ENCODE measurements at regions not wholly inside any gene's neighbourhood (a gene's known extent, or its start where the extent isn't known, plus 50 kb on each side); places are given as distances from the start of the nearest gene placed in this dataset.

GRCh38 chr2:67872481-67872880 lies 190.3 kb downstream of the C1D start:
- Mint-ChIP-seq H3K27me3 (peaks cover 18% of the 10 kb centered on the region), H3K4me1 (no peaks in the 10 kb centered on the region), H3K4me3 (no peak overlapping the region), H3K36me3 (ENCODE audit: low read depth) (no peaks in the 10 kb centered on the region), H3K9me3 (no peaks in the 10 kb centered on the region), H3K27ac (no peak overlapping the region)
- ATAC-seq: no peak
- DNase-seq: no peak

DNA sequence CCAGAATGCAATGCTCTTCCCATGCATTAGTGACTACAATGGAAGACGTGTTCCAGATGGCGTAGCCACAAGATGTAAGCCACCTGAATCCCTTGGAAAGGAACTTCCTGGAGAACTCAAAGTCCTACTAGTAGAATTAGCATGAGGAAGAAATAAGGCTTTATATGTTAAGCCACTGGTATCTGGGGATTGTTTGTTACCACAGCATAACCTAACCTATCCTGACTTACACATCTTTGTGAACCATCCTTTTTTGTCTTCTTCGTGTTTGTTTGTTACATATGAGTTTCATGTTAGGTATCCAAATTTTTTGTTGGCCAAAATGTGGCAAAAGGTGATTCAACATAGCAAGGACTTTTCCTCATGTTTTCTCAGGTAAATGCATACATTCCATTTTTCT lies 188.9 kb downstream of the C1D start:
- Mint-ChIP-seq H3K27ac (no peak overlapping the region), H3K9me3 (no peaks in the 10 kb centered on the region), H3K27me3 (peaks cover 13% of the 10 kb centered on the region), H3K36me3 (ENCODE audit: low read depth) (no peaks in the 10 kb centered on the region), H3K4me1 (no peaks in the 10 kb centered on the region), H3K4me3 (no peak overlapping the region)
- no peak for DNase-seq
- no peak for ATAC-seq

GRCh38 chr2:67876176-67876575 lies 186.6 kb downstream of the C1D start:
- Mint-ChIP-seq H3K9me3 (no peaks in the 10 kb centered on the region), H3K36me3 (ENCODE audit: low read depth) (no peaks in the 10 kb centered on the region), H3K4me3 (no peak overlapping the region), H3K27ac (no peak overlapping the region), H3K4me1 (no peaks in the 10 kb centered on the region), H3K27me3 (peaks cover 8% of the 10 kb centered on the region)
- ATAC-seq: no peak
- DNase-seq: no peak

- Mint-ChIP-seq H3K27me3 (peaks cover 8% of the 10 kb centered on the region), H3K4me3 (no peak overlapping the region), H3K36me3 (ENCODE audit: low read depth) (no peaks in the 10 kb centered on the region), H3K4me1 (no peaks in the 10 kb centered on the region), H3K27ac (no peak overlapping the region), H3K9me3 (no peaks in the 10 kb centered on the region)
- DNase-seq (no peak), ATAC-seq (no peak)
These were observed 185.5 kb downstream of the C1D start for GRCh38 chr2:67877301-67877700.

GRCh38 chr2:67878743-67879142 lies 184.1 kb downstream of the C1D start:
- Mint-ChIP-seq H3K27me3 (peaks cover 8% of the 10 kb centered on the region), H3K9me3 (no peaks in the 10 kb centered on the region), H3K4me1 (no peaks in the 10 kb centered on the region), H3K36me3 (ENCODE audit: low read depth) (no peaks in the 10 kb centered on the region), H3K27ac (no peak overlapping the region), H3K4me3 (no peak overlapping the region)
- no peak for DNase-seq
- no peak for ATAC-seq

DNA sequence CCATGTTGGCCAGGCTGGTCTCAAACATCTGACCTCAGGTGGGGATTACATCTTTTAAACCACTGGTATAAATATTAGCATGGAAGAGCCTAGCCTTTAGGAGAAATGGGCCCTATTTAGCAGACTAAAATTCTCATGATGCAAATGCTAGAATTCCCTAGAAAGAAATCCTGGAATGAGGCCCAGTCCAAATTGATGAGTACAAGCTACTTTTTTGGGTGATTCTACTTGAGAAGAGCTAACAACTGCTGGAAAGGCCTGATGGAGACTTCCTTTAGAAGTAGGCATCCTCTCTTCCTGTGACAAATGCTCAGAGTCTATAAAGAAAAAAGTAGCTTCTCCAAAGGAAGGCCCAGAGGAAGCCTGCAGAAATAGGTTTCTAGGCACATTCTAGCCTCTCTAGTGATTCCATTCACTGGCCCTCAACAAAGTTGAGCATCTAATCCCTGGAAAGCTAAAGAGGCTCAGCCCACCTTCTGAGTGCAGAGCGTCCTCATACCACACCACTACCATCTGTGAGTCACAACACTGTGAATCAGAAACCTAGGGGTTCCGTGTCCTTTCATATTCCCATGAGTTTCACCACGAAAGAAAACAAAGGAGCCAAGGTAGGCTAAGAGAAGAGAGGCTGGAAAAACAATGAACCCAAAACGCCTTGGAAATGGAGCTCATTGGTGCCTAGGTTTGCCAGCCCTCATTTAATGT lies 183.1 kb downstream of the C1D start:
- no peak for DNase-seq
- no peaks in the 10 kb centered on the region for H3K4me1 Mint-ChIP-seq

DNA sequence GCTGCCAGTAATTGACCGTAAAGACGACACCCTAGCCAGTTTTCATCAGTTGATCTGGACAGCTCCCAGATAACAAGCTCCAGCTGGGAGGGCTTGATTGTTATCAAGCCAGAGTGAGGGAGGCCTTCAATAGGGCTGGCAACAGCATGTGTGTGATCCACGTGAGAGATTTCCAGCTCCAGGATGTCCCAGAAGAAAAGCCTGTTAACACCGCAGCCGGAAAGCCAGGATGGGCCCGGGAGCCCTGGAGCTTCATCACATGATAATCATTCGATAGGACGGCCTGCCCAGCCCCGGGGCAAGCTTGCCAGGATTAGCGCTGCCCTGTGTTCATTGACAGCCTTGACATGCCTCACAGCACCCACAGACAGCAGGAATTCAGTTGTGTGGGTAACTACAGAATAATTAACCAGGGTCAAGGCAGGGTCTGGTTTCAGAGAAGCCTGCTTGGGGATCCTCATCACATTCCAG lies 182.5 kb downstream of the C1D start:
- Mint-ChIP-seq H3K4me1 (no peaks in the 10 kb centered on the region), H3K4me3 (no peak overlapping the region), H3K27me3 (peaks cover 5% of the 10 kb centered on the region), H3K9me3 (no peaks in the 10 kb centered on the region), H3K27ac (no peak overlapping the region), H3K36me3 (ENCODE audit: low read depth) (no peaks in the 10 kb centered on the region)
- DNase-seq (no peak), ATAC-seq (no peak)

More for the DNA sequence above, 183.1 kb downstream of the C1D start:
- peaks cover 11% of the 10 kb centered on the region for H3K27me3 Mint-ChIP-seq
- no peaks in the 10 kb centered on the region for H3K36me3 Mint-ChIP-seq (ENCODE audit: low read depth)
- H3K9me3 Mint-ChIP-seq: no peaks in the 10 kb centered on the region
- H3K4me3 Mint-ChIP-seq: no peak overlapping the region
- ATAC-seq: no peak
- no peak overlapping the region for H3K27ac Mint-ChIP-seq

DNA sequence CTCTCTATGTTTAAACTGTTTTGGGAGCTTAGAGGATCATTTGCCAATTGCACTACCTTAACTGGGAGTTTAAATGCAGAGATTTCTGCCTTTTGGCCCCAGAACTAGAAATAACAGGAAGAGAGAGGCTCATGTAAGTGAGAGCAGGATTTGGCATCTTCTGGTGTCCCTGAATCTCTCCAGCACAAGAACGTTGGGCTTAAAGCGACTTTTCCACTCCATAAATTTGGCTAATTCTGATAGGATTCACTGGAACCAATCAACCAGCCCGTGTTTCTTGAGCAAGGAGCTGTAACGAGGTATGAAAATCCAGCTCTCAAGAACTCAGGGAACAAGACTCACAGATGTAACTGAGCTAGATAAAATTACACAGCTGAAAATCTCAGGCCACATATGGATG lies 181.0 kb downstream of the C1D start:
- no peak overlapping the region for H3K4me3 Mint-ChIP-seq
- no peaks in the 10 kb centered on the region for H3K36me3 Mint-ChIP-seq (ENCODE audit: low read depth)
- peaks cover 5% of the 10 kb centered on the region for H3K27me3 Mint-ChIP-seq
- ATAC-seq: no peak
- H3K9me3 Mint-ChIP-seq: no peaks in the 10 kb centered on the region
- no peak overlapping the region for H3K27ac Mint-ChIP-seq
- DNase-seq: no peak
- no peaks in the 10 kb centered on the region for H3K4me1 Mint-ChIP-seq

GRCh38 chr2:67883316-67884087 lies 179.3 kb downstream of the C1D start:
- Mint-ChIP-seq H3K27me3 (peaks cover 5% of the 10 kb centered on the region), H3K36me3 (ENCODE audit: low read depth) (no peaks in the 10 kb centered on the region), H3K27ac (no peak overlapping the region), H3K9me3 (no peaks in the 10 kb centered on the region), H3K4me1 (no peaks in the 10 kb centered on the region), H3K4me3 (no peak overlapping the region)
- no peak for DNase-seq
- no peak for ATAC-seq

DNA sequence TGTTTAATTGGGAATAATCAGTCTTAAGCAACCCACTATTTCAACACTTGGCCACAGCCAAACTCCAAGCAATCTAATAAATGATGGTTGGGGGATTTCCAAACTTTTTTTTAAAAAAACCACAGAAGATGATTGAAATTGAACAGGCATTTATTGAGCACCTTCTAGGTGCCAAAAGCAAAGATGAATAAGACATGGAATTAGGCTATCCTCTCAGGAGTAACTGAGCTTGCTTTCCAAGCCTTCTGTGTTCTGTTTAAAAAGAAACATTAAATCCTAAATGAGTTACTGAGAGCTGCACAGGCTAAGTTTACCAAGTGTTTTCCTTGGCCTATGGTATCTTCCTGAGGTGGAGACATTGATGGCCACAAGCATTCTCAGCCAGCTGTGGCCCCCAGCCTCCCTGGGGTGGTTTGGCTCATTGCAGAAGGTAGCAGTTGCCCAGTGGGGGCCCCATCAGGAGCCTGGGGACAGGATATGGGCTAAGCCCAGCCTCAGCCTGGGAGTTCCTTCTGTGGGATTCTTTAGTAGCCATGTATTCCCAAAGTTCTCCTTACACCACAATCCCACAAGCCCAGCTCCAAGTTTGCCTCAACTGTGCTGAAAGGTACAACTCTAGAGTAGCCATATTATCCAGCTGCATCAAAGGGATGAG lies 174.3 kb downstream of the C1D start:
- H3K4me1 Mint-ChIP-seq: no peaks in the 10 kb centered on the region
- no peaks in the 10 kb centered on the region for H3K9me3 Mint-ChIP-seq
- peaks cover 2% of the 10 kb centered on the region for H3K27me3 Mint-ChIP-seq
- H3K4me3 Mint-ChIP-seq: no peak overlapping the region
- no peaks in the 10 kb centered on the region for H3K36me3 Mint-ChIP-seq (ENCODE audit: low read depth)
- no peak overlapping the region for H3K27ac Mint-ChIP-seq
- ATAC-seq: no peak
- DNase-seq: no peak

GRCh38 chr2:67889056-67889455 lies 173.7 kb downstream of the C1D start:
- H3K36me3 Mint-ChIP-seq (ENCODE audit: low read depth): no peaks in the 10 kb centered on the region
- no peak for DNase-seq
- no peaks in the 10 kb centered on the region for H3K9me3 Mint-ChIP-seq
- H3K4me3 Mint-ChIP-seq: no peak overlapping the region
- no peak overlapping the region for H3K27ac Mint-ChIP-seq
- H3K4me1 Mint-ChIP-seq: no peaks in the 10 kb centered on the region
- H3K27me3 Mint-ChIP-seq: peaks cover under 1% of the 10 kb centered on the region
- ATAC-seq: no peak

GRCh38 chr2:67891642-67892041 lies 171.2 kb downstream of the C1D start:
- Mint-ChIP-seq H3K36me3 (ENCODE audit: low read depth) (no peaks in the 10 kb centered on the region), H3K27ac (no peak overlapping the region), H3K9me3 (no peaks in the 10 kb centered on the region), H3K27me3 (peaks cover 5% of the 10 kb centered on the region), H3K4me3 (no peak overlapping the region), H3K4me1 (no peaks in the 10 kb centered on the region)
- no peak for DNase-seq
- ATAC-seq: no peak

DNA sequence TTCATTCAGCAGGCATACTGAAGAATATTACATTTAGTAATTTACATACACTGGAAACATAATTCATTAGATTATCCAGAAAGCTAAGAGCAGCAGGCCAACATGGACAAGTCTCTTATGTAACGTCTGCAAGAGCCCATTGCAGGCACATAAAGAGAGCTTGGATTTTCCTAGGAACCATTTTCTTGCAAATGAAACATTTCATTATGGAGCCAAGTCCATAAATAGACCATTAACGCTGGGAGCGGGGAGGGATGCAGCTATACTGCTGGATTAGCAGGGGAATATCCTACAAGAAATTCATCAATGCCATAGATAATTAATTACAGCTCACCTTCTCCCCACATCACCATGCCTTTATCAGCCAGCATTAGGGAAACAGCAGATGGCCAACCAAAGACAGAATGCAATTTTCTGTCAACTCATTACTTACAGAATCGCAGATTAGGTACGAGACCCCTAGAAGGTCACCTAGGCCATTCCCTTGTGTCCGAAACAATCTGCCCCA lies 170.4 kb downstream of the C1D start:
- Mint-ChIP-seq H3K4me3 (no peak overlapping the region), H3K27me3 (peaks cover 7% of the 10 kb centered on the region), H3K36me3 (ENCODE audit: low read depth) (no peaks in the 10 kb centered on the region), H3K9me3 (no peaks in the 10 kb centered on the region), H3K4me1 (no peaks in the 10 kb centered on the region), H3K27ac (no peak overlapping the region)
- ATAC-seq (no peak), DNase-seq (no peak)

DNA sequence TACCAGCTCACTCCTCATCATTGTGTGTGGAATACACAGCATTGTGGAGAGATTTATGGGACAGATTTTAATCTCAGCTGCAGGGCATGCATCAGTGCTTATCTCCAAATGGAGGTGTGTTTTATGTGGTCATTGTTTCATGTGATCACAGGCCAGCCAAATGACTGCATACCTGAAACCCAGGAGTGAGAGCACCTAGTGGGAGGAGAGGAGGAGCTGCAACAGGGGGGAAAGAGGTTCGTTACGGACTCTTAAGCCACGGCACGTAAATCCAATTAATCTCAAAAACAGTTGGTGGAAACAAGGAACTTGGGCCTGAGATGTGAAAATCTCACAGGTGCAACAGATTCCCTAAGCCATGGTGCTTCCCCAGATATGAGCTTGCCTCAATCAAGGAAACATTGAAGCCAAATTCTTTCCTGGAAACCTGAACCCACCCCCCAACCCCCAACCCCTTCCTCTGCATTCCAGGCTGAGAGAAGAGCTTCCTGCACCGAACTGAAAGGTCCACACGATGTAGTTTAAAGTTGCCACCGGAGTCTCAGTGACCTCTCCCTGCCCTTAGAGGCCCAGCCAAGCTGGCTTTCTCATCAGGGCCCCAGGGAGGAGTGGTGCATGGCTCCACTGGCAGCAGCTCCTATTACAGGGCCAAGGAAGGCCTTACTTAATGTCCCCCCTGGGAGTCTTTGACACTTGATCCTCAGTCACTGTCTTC lies 167.4 kb downstream of the C1D start:
- H3K36me3 Mint-ChIP-seq (ENCODE audit: low read depth): no peaks in the 10 kb centered on the region
- ATAC-seq: no peak
- DNase-seq: no peak
- peaks cover 7% of the 10 kb centered on the region for H3K27me3 Mint-ChIP-seq
- no peak overlapping the region for H3K27ac Mint-ChIP-seq
- H3K4me3 Mint-ChIP-seq: no peak overlapping the region
- H3K4me1 Mint-ChIP-seq: no peaks in the 10 kb centered on the region
- H3K9me3 Mint-ChIP-seq: no peaks in the 10 kb centered on the region

All from activated naive CD8-positive, alpha-beta T cell treated with anti-CD3 and anti-CD28 coated beads, Interleukin-2, amount 50 U/mL, for 24 hours (primary cell).